ENCODE measurements at regions not wholly inside any gene's neighbourhood (a gene's known extent, or its start where the extent isn't known, plus 50 kb on each side); places are given as distances from the start of the nearest gene placed in this dataset.

- TF ChIP-seq, protein P1, sequence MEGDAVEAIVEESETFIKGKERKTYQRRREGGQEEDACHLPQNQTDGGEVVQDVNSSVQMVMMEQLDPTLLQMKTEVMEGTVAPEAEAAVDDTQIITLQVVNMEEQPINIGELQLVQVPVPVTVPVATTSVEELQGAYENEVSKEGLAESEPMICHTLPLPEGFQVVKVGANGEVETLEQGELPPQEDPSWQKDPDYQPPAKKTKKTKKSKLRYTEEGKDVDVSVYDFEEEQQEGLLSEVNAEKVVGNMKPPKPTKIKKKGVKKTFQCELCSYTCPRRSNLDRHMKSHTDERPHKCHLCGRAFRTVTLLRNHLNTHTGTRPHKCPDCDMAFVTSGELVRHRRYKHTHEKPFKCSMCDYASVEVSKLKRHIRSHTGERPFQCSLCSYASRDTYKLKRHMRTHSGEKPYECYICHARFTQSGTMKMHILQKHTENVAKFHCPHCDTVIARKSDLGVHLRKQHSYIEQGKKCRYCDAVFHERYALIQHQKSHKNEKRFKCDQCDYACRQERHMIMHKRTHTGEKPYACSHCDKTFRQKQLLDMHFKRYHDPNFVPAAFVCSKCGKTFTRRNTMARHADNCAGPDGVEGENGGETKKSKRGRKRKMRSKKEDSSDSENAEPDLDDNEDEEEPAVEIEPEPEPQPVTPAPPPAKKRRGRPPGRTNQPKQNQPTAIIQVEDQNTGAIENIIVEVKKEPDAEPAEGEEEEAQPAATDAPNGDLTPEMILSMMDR (IDR thresholded peaks at IDR 0.05): no peak
- TF ChIP-seq POLR2A (IDR thresholded peaks at IDR 0.05): no peak
Measured at GRCh38 chr13:47572375-47572774, 428.7 kb downstream of the SUCLA2 start.
